ENCODE measurements at regions not wholly inside any gene's neighbourhood (a gene's known extent, or its start where the extent isn't known, plus 50 kb on each side); places are given as distances from the start of the nearest gene placed in this dataset.
"Not testable (repeated sequence)": the region's sequence is repeated elsewhere in the genome, so short reads cannot be mapped to it uniquely, and the experiment has no call there.

- no peak for DNase-seq
These were observed 100.4 kb downstream of the CD83 start for GRCh38 chr6:14217728-14218518.

DNA sequence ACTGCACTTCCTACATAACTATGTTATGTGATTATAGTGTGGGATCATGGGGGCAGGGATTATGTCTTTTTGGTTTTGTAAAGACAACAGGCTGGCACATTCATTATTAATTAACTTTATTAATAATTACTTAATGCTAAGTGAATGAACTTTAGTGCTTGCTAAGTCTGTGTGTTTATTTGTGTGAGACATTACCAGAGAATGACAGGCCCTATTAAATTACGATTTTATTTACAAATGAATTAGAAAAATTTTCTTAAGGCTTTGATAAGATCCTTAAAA lies 100.9 kb downstream of the CD83 start:
- no peak for DNase-seq

DNA sequence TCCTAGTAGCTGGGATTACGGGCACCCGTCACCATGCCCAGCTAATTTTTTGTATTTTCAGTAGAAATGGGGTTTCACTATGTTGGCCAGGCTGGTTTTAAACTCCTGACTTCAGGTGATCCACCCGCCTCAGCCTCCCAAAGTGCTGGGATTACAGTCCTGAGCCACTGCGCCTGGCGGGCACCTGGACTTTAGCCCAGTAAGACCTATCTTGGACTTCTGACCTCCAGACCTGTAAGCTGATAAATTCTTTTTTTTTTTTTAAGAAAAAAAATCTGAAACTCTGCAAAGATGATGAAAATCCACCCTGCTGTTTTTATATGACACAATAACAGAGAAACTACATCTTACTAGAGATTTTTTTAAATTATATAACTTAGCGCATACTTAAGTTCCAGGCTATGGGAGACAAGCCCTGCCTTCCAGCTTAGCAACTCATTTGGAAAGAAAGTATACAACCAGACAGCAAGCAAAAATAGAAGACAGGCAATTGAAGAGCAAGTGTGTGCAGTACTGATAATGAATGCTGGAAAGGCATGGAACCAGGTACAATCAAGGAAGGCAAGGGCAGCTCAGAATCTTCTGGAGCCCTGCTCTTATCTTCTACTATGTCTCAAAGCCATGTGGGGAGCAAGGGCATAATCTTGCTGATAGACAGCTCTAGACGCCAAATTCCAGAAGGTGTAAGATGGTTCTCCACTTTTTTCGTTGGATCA lies 104.2 kb downstream of the CD83 start:
- DNase-seq = no peak

- DNase-seq = no peak
These were observed 105.4 kb downstream of the CD83 start for GRCh38 chr6:14222956-14223355.

DNA sequence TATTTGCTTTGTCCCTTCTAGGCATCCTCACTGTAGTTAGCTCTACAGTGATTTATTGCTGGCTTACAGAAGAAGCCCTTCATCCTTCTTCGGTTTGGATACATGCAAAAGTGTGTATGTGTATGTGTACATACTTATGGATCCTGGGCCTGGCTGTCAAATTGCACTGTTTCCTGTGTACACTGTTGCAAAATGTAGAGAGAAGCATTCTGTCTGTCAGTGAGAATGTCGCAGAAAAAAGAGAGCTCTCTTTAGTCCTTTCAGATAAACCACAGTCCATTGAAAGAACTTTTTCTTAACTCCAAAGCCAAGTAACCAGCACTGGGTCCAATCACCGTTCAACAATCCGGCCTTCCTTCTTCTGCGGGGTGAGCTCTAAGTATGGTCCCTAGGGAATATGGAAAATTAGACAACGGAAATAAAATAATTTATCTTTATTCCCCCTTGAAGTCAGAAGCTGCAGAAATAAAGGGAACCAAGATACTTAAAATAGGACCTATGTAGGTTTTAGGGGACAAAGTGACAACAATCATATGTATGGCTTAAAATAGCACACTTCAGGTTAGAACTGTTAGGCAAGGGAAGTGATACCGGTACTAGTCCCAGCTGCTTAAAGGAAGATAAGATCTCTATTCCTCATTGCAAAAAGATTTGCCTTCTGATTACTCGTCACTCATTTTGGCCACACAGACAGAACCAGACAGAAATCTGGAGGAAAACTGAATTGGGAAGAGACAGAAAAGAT lies 107.0 kb downstream of the CD83 start:
- DNase-seq = no peak

DNA sequence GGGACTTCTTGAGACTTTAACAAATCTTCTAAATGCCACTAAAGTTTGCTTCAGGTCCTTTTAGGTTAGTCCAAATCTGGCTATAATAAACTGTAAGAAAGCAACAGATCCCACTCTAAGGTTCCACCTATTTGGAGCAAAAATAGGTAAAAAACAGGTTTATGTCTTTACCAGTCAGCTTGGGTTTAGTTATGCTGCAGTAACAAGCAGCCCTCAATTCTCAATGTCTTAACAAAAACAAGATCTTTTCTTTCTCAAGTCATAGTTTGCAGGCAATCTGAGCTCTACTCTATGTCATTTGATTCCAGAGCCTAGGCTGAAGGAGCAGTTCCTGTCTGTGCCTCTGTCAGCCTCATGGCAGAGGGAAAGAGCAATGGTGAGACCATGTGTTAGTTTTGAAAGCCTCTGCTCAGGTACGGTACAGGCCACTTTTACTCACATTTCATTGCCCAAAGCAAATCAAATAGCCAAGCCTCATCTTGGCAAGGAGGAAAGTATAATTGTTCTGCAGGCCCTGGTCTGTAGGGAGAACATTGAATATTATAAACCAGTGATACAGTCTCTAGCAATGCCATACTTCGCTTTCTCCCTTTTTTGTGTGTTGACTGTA lies 108.6 kb downstream of the CD83 start:
- no peak for DNase-seq

DNA sequence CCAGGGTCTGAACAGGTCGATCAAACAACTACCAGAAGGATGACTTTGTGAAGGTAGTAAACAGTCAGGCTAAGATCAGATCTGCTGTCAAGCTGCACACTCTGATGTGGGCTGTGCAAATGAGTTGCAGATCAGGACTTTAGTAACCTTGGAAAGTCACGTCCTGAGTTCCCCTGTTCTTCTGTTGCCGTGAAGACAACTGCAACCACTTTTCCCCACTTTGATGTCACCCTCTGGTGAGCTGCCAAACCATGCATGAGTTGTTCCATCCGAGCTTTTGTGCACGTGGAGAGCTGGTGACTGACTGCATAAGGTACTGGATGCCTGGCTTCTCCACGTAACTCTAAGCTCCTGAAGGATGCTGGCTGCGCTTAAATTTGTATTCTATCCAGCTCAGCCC lies 111.0 kb downstream of the CD83 start:
- no peak for DNase-seq

- no peak for DNase-seq
These were observed 113.5 kb downstream of the CD83 start for GRCh38 chr6:14231071-14231483.

GRCh38 chr6:14231501-14232280 lies 114.1 kb downstream of the CD83 start:
- no peak for DNase-seq

DNA sequence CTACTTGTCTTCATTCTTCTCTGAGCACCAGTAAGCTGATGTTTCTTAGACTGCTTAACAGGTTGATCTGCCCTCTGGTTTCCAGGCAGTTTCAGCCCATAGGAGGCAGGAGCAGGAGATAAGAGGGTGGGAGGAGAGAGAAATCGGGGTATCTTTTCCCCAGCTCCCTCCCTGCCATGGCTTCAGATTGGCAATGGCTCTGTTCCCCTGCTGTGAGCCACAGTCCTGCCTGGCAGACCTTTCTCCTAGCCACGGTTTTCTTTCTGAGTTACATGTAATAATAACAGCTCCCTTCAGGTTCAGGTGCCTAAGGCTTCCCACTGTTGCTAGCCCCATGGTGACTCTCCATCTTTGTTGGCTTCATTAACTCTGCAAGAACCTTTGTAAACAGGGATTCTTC lies 115.3 kb downstream of the CD83 start:
- DNase-seq = peak; percentile 15

GRCh38 chr6:14235653-14236356 lies 118.2 kb downstream of the CD83 start:
- DNase-seq = no peak

DNA sequence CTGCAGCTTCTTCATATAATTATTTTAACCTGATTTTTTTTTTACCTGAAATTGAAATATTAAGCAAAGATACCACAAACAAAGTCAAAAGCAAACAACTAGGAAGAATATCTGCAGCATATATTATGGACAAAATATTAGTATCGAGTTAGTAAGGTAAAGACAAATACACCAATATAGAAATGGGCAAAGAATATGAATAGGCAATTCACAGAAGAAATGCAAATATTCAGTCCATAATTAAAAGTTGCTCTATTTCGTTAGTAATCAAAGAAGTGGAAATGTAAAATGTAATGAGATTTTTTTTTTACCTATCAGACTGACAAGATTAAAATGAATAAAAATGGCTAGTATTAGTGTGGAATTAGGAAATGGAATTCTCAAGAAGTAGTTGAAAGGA lies 121.5 kb downstream of the CD83 start:
- no peak for DNase-seq

GRCh38 chr6:14240411-14241166 lies 123.0 kb downstream of the CD83 start:
- no peak for DNase-seq

GRCh38 chr6:14241255-14242070 lies 123.9 kb downstream of the CD83 start:
- DNase-seq = no peak

DNA sequence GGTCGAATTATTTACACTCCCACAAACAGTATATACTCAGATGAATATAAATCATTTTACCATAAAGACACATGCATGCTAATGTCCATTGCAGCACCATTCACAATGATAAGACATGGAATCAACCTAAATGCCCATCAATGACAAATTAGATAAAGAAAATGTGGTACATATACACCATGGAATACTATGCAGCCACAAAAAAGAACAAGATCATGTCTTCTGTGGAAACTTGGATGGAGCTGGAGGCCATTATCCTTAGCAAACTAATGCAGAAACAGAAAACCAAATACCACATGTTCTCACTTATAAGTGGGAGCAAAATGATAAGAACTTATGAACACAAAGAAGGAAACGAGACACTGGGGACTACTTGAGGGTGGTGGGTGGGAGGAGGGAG lies 125.3 kb downstream of the CD83 start:
- DNase-seq = not testable (repeated sequence)

GRCh38 chr6:14243597-14243996 lies 126.0 kb downstream of the CD83 start:
- peak; percentile 80 for DNase-seq

DNA sequence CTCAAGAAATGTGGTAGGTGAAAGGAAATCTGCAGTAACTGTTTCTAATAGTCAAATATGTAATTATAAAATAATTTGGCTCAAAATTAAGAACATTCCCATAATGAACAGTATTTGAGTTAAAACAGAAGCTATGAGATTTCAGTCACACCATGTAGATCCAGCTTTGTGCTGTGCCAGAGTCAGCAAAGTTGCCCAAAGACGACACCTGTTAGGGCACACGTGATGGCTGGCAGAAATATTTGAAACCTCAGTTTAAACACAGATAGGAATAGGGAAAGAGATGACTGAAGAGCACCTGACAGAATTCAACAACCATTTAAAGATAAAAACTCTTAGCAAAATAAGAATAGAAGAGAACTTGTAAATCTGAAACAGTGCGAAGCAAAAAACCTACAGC lies 129.3 kb downstream of the CD83 start:
- no peak for DNase-seq

- no peak for DNase-seq
These were observed 133.0 kb downstream of the CD83 start for GRCh38 chr6:14250573-14250972.

GRCh38 chr6:14252271-14252850 lies 134.8 kb downstream of the CD83 start:
- DNase-seq = no peak

DNA sequence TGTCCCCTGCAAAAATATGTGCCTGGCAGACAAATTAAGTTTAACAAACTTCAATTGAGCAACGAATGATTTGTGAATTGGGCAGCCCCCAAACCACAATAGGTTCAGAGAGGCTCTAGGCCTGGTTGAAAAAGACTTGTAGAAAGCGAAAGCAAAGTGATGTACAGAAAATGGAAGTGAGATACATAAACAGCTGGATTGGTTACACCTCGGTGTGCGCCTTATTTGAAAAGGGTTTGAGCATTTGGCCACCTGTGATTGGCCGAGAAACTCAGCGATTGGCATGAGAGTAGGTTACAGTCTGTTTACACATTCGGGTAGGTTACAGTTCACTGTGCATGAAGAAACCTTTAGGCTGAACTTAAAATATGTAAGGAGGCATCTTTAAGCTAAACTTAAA lies 136.9 kb downstream of the CD83 start:
- no peak for DNase-seq

Measured in NCI-H69 (cell line).